Testis (tissue), 2 donors: ENCODE measurements at regions not wholly inside any gene's neighbourhood (a gene's known extent, or its start where the extent isn't known, plus 50 kb on each side); places are given as distances from the start of the nearest gene placed in this dataset.

Experiments used
- POLR2A ChIP-seq: fragments of 450-650 bp; IDR thresholded peaks from one replicate; pipeline ENCODE4 v1.6.1; 2017; ENCODE audit warnings: antibody characterized with exemption, mild to moderate bottlenecking, moderate library complexity
- TF ChIP-seq, protein P1 (sequence below), 3 experiments: fragments of 450-650 bp in 2 of 3; fragments of 200-600 bp in 1 of 3; sonication (generic) in 1 of 3; IDR thresholded peaks; one replicate each; pipeline ENCODE4 v1.5.1; 2016 to 2019; ENCODE audit warnings: antibody characterized with exemption in 3 of 3, mild to moderate bottlenecking in 2 of 3, moderate library complexity in 1 of 3

DNA sequence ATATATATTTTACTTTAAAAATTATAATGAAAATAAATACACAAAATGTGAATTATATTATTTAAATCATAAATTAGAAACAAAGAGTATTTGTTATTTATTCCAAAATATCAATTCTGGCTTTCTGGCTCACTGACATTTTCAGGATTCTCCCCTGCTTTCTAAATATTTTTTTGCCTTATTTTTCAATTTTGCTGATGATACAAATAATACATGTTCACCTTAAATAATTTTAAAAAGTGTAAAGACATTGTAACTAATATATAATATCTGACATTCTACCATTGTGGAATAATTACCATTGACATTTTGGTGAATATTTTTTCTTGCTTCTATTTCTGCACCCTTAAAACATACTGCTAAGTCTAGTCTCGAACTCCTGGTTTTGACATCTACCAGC, 325.9 kb upstream of the CBLB start:
- TF ChIP-seq, protein P1, sequence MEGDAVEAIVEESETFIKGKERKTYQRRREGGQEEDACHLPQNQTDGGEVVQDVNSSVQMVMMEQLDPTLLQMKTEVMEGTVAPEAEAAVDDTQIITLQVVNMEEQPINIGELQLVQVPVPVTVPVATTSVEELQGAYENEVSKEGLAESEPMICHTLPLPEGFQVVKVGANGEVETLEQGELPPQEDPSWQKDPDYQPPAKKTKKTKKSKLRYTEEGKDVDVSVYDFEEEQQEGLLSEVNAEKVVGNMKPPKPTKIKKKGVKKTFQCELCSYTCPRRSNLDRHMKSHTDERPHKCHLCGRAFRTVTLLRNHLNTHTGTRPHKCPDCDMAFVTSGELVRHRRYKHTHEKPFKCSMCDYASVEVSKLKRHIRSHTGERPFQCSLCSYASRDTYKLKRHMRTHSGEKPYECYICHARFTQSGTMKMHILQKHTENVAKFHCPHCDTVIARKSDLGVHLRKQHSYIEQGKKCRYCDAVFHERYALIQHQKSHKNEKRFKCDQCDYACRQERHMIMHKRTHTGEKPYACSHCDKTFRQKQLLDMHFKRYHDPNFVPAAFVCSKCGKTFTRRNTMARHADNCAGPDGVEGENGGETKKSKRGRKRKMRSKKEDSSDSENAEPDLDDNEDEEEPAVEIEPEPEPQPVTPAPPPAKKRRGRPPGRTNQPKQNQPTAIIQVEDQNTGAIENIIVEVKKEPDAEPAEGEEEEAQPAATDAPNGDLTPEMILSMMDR (IDR thresholded peaks at IDR 0.05), result no peak
- no peak for TF ChIP-seq POLR2A
